ENCODE measurements at regions not wholly inside any gene's neighbourhood (a gene's known extent, or its start where the extent isn't known, plus 50 kb on each side); places are given as distances from the start of the nearest gene placed in this dataset.
A peak's percentile ranks its signal among the peaks of the same experiment; 100 is the strongest.
"Not testable (repeated sequence)": the region's sequence is repeated elsewhere in the genome, so short reads cannot be mapped to it uniquely, and the experiment has no call there.

DNA sequence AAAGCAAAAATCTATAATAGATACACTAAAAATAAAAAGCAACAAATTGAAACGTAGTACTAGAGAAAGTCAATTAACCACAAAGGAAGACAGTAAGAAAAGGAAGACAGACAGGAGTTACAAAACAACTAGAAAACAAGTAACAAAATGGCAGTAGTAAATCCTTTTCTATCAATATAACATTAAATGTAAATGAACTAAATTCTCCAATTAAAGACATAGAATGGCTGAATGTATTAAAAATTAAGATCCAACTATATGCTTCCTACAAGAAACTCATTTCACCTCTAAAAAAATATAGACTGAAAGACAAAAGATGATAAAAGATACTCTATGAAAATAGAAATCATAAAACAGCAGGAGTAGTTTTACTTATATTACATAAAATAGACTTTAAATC is 79.1 kb downstream of the CTH start:
- no peak for DNase-seq (ENCODE audit: low spot score)

DNA sequence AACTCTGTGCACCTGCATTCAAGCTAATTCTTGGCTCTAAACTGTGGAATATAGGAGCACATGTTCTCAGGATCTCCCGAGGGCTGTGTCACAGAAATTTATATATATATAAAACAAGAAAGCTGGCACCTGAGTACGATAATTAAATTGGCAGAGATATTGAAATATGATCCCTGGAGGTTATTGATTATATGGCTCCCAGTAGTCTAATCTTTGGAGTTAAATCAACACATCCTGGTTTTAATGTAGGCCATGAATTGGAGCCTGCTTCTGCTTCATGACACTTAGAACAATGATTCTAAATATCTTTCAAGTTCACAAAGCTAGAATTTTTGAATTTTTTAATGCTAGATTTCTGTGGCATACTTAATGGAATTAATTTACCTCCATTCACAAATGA is 84.3 kb downstream of the CTH start:
- no peak for DNase-seq (ENCODE audit: low spot score)

DNA sequence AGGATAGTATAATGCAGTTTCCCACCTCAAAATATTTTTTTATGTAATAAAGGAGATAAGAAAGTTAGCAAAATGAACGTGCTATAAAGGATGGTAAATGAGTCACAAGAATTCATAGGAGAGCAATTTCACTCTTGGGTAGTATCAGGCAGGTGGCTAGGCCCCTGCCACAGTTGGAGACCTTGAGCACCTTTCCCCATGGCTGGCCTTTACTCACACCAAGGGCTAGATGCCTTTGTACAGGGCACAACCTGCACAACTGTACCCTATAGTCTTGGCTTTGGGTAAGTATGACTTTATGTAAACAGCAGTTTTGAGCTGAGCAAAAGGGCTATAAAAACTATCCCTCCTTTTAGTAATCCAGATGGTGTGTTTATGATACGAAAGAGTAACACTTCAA is 85.1 kb downstream of the CTH start:
- DNase-seq (ENCODE audit: low spot score): no peak

DNA sequence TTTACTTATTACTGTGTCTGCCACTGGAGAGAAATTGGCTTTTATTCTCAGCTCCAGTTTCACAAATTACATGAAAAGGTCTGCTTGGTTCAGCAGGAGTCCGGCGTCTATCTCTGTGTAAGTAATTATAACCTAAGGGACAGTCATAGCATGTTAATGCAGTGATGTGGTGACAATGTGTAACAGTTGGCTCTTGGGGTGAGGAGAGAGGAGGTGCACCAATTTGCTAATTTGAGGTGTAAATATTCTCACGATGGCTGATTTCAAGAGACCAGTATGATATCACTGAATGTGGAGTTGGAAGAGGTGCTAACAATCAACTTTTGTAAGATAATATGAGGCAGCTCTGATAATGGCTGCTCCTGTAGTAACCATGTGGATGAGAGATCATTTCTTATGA is 86.1 kb downstream of the CTH start:
- no peak for DNase-seq (ENCODE audit: low spot score)

DNA sequence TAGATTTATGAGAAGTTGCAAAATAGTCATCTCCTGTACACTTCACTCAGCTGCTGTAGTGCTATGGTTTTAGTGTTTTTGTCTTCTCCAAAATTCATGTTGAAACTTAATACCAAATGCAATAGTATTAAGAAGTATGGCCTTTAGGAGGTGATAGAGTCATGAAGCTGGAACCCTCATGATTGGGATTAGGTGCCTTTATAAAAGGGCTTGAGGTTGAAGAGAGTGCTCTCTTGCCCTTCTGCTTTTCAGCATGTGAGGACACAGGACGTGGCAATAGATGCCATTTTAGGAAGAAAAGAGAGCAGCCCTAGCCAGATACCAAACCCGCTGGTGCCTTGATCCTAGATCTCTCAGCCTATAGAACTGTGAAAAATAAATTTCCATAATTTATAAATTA is 87.6 kb downstream of the CTH start:
- no peak for DNase-seq (ENCODE audit: low spot score)

DNA sequence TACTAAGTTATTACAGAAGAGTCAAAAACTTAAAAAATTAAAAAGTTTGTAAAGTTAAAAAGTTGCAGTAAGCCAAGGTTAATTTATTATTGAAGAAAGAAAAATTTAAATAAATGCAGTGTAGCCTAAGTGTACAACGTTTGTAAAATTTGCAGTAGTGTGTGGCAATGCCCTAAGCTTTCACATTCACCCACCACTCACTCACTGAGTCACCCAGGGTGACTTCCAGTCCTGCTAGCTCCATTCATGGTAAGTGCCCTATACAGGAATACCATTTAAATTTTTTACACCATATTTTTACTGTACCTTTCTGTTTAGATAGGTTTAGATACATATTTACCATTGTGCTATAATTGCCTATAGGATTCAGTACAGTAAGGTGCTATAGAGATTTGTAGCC is 88.6 kb downstream of the CTH start:
- no peak for DNase-seq (ENCODE audit: low spot score)

DNA sequence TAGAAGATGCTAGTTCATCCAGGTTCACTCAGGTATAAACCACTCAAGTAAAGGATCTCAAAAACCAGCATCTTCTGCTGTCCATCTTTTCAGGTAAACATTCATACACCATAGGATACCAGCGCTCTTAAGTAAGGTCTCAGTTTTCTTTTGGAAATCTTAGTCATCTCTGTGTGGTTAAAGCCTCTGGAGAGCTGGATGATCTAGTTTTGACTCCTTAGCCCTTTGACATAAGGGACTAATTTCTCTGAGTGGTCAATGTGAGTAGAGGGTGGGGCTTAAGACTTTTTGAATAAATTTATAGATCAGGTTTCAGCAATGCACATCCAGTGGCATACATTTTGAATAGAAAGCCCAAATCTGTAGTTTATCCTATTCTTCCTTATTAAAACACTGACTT is 92.3 kb downstream of the CTH start:
- no peak for DNase-seq (ENCODE audit: low spot score)

DNA sequence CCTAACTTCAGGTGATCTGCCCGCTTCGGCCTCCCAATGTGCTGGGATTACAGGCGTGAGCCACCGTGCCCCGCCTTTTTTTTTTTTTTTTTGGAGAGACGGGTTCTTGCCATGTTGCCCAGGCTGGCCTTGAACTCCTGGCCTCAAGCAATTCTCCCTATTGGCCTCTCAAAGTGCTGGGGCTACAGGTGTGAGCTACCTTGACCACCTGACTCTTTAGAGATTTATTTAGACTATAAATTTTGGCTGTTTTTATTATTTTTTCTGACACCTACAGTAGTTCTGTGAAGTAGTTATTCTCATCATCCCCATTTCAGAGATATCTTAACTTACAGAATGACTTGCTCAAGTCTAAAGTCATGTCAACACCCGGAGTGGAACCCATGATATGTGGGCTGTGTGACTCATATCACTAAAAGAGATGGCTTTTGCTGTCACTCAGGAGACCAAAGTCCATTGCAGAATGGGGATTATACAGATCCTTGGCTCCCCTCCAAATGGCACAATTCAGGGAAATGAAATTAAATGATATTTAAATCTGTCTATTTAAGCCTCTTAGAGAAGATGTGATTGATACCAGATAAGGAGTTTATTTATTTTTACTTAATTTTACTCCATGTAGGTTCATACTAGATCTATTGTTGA is 93.2 kb downstream of the CTH start:
- DNase-seq (ENCODE audit: low spot score): peak; percentile 25

DNA sequence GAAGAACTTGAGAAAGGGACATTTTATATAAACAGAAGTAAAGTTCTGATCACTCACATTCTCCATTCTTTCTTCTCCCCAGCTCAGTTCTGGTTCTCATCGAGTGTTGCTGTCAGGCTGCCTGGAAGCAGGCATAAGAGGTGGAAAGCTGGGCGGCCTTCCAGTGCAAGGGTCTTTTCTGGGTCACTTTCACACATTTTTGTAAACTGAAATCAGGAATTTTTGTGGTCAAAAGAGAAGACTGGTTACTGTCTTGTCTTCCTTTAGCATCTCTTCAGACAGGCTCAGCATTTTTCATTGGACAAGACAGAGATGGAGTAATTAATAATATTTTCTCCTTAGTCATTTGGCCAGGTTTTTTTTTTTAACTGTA is 93.7 kb downstream of the CTH start:
- no peak for DNase-seq (ENCODE audit: low spot score)

DNA sequence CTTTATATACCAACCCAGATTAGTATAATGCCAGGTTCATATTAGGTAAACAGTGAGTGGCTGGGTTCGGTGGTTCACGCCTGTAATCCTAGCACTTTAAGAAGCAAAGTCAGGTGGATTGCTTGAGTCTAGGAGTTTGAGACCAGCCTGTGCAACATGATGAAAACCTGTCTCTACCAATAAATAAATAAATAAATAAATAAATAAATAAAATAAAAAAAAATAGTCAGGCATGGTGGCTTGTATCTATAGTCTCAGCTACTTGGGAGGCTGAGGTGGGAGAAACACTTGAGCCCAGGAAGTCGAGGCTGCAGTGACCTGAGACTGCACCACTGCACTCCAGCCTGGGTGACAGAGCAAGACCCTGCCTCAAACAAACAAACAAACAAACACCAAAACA is 96.9 kb downstream of the CTH start:
- not testable (repeated sequence) for DNase-seq (ENCODE audit: low spot score)

DNA sequence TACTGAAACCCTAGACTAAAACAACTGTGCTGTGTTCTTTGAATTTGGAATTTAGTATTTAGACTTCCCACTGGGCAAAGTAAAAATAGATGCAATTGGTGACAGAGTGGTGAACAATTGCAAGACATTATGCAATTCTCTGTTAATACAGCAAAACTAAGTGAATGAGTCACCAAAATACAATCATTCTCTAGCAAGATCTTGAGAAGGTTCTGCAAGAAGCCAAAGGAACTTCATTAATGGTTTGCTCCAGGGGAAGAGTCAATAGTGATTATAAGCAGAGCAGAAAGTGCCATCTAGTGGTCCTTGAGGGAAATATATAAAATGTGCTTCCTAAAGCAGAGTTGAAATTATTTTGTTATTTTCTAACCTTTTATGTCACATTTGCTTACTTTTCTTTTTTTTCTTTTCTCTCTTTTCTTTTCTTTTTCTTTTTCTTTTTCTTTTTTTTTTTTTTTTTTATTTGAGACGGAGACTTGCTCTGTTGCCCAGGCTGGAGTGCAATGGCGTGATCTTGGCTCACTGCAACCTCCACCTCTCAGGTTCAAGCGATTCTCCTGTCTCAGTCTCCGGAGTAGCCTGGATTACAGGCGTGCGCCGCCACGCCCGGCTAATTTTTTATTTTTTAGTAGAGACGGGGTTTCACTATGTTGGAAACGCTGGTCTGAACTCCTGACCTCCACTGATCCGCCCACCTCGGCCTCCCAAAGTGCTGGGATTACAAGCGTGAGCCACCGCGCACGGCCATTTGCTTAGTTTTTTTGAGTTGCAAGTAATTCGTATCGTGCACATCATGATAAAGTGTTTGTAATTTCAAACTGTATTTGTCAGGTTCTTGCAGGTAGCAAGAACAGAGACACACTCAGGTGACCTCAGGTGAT is 99.2 kb downstream of the CTH start:
- peak; percentile 62 for DNase-seq (ENCODE audit: low spot score)

DNA sequence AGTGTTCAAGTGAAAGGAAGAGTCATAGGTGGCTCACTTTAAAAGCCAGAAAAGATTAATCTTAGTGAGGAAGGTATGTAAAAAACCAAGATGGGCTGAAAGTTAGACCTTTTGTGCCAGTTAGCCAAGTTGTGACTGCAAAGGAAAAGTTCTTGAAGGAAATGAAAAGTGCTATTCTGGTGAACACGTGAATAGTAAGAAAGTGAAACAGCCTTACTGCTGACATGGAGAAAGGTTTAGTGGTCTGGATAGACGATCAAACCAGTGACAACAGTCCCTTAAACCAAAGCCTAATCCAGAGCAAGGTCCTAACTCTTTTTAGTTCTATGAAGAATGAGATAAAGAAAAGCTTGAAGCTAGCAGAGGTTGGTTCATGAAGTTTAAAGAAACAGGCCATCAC is 106.4 kb downstream of the CTH start:
- DNase-seq (ENCODE audit: low spot score): no peak

DNA sequence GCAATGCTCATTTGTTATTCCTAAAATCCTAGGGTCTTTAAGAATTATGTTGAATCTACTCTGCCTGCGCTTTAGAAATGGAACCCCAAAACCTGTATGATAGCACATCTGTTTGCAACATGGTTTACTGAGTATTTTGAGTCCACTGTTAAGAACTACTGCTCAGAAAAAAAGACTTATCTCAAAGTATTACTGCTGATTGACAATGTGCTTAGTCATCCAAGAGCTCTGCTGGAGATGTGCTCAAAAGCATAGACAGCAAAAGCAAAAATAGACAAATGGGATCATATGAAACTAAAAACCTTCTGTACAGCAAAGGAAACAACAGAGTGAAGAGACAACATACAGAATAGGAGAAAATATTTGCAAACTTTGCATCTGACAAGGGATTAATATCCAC is 107.0 kb downstream of the CTH start:
- no peak for DNase-seq (ENCODE audit: low spot score)

DNA sequence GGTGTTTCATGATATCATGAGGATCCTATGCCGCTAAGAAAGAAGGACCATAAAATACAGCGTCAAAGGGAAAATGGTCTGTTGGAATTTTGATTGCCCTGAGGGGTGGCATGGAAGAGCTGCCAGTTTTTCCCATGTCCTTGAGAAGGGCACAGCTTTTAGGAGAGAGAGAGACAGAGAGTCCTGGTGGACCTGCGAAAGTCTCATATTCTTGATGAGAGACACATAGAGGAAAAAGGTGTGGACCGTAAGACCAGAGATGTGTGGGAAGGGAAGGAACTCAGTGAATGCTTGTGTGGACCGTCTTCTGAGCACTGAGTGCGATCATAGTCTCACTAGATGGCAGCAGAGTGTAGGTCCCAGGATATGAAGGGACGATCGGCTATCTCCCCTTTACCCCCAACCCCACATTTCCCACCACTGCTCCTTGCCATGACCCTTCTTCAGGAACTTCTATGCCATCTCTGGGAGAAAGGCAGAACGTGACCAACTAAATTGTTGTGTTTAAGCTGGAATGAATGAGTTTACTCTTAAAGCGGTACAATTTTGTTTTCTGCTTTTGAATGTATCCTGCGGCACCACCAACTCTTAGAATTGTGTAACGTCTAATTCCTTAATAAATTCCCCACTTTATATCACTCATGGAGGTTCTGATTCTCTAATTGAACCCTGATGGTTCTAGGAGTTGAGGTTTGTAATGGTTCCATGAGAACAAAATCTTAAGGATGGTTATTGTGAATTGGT is 117.7 kb downstream of the CTH start:
- peak; percentile 32 for DNase-seq (ENCODE audit: low spot score)

DNA sequence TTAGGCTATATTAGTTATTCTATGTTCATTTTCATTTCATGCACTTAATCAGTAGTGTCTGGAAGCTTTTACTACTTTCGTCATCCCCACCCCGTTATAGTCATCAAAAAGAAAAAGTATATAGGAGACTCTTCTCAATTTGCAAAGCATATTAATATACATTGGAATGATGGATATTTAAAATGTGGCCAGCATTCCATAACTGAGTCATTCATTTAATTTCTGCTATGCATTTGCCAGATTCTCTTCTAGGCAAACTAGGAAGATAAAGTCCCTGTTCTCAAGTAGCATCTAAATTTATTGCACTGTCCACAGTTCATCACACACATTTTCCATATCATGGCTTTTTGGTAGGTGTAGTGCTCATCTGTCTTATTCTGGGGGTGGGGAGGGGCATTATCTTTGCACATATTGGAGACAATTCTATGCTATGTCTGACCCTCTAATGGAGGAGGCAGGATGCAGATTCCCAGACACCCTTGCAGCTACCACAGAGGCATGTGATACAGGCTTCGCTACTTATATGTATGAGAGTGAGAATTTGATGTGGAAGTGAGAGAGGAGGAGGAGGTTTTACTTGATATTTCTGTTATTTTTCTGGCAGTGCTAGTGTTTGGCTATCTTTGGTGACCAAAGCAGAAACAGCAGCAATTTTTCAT is 125.8 kb downstream of the CTH start:
- no peak for DNase-seq (ENCODE audit: low spot score)

DNA sequence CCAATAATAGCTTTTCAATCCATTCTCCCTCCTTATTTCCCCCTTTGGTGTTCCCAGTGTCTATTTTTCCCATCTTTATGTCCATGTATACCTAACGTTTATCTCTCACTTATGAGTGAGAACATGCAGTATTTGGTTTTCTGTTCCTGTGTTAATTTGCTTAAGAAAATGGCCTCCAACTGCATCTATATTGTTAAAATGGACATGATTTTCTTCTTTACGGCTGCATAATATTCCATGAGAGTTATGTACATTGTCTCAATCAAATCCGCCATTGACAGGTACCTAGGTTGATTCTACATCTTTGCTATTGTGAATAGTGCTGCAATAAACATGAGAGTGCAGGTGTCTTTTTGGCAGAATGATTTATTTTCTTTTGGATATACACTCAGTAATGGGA is 126.7 kb downstream of the CTH start:
- DNase-seq (ENCODE audit: low spot score): no peak

DNA sequence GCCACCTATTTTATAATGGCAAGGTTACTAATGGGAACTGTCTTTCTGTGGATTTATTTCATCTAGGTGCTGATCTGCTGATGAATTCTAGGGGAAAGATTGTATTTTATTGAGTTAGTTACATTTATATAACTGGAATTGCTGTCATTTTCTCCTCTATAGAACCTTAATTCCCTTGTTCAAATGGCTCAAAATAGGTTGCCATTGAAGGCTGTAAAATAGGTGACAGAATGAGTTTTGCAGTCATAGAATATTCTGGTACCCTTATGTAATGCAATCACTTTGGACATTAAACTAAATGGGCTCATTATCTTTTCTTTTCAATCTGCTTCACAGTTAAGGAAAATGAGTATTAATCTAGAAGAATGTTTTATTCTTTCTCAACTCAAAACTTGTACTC is 131.0 kb downstream of the CTH start:
- DNase-seq (ENCODE audit: low spot score): no peak

DNA sequence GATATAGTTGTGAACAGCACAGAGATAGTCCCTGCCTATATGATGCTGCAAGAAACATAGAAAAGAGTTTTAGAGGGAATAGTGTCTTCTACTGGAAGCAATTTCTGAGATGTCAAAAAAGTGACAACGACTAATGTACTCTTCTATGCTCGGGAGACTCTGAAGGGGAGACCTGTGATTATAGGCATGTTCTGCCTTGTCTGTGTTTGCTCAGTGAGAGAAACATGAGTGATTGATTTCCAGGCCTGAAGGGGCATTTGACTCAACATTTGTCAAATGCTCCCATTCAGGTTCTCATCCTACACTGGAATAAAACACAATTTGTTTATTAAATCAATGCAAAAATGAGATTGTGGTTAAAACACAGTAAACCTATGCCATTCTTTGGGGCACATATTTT is 131.8 kb downstream of the CTH start:
- no peak for DNase-seq (ENCODE audit: low spot score)

DNA sequence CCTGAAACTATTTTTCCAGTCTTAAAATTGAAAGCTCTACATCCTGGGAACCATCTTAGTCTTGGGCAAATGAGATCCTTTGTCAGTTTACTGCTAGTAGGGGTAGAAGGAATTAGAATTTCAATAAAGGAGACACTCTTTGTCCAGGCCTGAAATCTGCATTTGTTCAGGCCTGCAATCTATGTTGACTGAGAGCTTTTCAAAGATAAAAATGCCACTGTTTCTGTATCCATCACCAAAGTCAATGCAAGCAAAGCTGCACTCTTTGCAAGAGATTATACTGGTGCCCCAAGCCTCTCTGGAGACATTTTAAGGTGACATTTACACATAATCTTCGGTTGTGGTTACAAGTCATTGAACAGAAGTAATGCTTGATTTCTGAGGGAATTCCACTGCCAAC is 135.7 kb downstream of the CTH start:
- no peak for DNase-seq (ENCODE audit: low spot score)

DNA sequence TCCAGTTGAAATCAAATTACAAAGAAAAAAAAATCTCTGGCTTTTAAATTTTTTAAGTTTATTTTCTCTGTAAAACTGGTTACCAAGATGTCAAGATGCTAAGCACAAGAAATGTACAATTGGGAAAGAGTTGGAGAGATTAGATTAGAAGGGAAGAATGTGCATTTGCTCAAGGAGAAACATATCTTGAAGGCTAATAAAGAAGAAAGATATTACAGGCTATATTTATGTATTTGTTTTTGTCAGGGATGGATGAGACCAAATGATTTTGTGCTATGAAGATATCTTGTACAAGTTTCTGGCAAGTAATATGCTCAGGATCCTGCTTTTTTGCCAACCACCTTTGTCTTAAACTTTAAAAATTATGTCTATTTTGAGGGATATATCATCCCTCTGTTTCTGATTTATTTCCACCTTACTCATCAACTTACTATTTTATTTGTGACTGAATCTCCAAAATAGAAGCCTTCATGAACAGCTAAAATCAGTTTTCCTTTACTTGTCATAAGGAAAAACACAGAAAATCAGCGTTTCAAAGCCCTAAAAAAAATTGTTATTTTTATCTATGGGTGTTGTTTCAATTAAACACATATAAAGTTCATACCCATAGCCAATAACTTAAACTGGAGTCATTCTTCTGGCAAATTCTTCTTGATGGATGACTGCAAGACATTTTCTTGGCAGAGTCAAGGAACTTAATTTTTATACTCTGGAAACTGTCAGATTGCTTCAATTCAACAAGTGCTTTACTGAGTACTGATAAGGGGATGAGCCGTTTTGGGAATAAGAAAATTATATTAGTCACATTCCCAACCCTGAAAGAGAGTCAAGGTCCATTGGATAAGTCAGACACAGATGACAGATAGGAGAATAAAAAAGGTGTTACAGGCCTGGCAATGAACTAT is 141.8 kb downstream of the CTH start:
- DNase-seq (ENCODE audit: low spot score): peak; percentile 69

DNA sequence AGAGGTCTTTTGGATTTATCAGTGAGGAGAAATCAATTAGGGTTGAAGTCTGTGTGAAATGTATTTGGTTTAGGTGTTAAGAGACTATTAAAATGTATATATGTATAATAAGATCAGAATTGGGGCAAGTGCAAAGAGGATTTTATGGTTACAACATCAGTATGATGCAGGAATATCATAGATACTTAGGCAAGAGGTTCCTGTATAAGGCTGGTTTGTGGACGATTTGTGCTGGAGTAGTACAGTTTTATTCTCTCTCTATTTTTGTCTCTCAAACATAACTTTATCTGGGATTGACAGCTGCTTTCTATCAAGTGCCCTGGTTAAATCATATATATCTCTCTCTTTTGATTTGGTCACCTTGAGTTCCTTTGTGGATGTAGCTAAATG is 142.5 kb downstream of the CTH start:
- no peak for DNase-seq (ENCODE audit: low spot score)
